ENCODE measurements at regions not wholly inside any gene's neighbourhood (a gene's known extent, or its start where the extent isn't known, plus 50 kb on each side); places are given as distances from the start of the nearest gene placed in this dataset.

GRCh38 chr12:131458931-131459772 is 251.7 kb upstream of the SFSWAP start:
- peaks cover 3% of the 10 kb centered on the region for H3K4me1 Mint-ChIP-seq (ENCODE audit: unreplicated experiment)
- no peak overlapping the region for H3K27ac Mint-ChIP-seq (ENCODE audit: unreplicated experiment)
- no peaks in the 10 kb centered on the region for H3K36me3 Mint-ChIP-seq (ENCODE audit: low read depth, unreplicated experiment)
- H3K4me3 Mint-ChIP-seq (ENCODE audit: unreplicated experiment) = no peak overlapping the region
- H3K9me3 Mint-ChIP-seq (ENCODE audit: unreplicated experiment) = no peaks in the 10 kb centered on the region
- DNase-seq (ENCODE audit: low spot score) = no peak
- H3K27me3 Mint-ChIP-seq (ENCODE audit: unreplicated experiment) = peaks cover 4% of the 10 kb centered on the region
- TF ChIP-seq, protein P1, sequence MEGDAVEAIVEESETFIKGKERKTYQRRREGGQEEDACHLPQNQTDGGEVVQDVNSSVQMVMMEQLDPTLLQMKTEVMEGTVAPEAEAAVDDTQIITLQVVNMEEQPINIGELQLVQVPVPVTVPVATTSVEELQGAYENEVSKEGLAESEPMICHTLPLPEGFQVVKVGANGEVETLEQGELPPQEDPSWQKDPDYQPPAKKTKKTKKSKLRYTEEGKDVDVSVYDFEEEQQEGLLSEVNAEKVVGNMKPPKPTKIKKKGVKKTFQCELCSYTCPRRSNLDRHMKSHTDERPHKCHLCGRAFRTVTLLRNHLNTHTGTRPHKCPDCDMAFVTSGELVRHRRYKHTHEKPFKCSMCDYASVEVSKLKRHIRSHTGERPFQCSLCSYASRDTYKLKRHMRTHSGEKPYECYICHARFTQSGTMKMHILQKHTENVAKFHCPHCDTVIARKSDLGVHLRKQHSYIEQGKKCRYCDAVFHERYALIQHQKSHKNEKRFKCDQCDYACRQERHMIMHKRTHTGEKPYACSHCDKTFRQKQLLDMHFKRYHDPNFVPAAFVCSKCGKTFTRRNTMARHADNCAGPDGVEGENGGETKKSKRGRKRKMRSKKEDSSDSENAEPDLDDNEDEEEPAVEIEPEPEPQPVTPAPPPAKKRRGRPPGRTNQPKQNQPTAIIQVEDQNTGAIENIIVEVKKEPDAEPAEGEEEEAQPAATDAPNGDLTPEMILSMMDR (IDR thresholded peaks at IDR 0.05; ENCODE audit: unreplicated experiment) = no peak

- H3K27ac Mint-ChIP-seq (ENCODE audit: unreplicated experiment) = no peak overlapping the region
- TF ChIP-seq, protein P1 (IDR thresholded peaks at IDR 0.05; ENCODE audit: unreplicated experiment) = no peak
- no peaks in the 10 kb centered on the region for H3K36me3 Mint-ChIP-seq (ENCODE audit: low read depth, unreplicated experiment)
- H3K4me3 Mint-ChIP-seq (ENCODE audit: unreplicated experiment) = no peak overlapping the region
- H3K9me3 Mint-ChIP-seq (ENCODE audit: unreplicated experiment) = no peaks in the 10 kb centered on the region
- peaks cover 3% of the 10 kb centered on the region for H3K4me1 Mint-ChIP-seq (ENCODE audit: unreplicated experiment)
- no peak for DNase-seq (ENCODE audit: low spot score)
- H3K27me3 Mint-ChIP-seq (ENCODE audit: unreplicated experiment) = peaks cover 2% of the 10 kb centered on the region
These were observed 251.0 kb upstream of the SFSWAP start for GRCh38 chr12:131459773-131460365.

DNA sequence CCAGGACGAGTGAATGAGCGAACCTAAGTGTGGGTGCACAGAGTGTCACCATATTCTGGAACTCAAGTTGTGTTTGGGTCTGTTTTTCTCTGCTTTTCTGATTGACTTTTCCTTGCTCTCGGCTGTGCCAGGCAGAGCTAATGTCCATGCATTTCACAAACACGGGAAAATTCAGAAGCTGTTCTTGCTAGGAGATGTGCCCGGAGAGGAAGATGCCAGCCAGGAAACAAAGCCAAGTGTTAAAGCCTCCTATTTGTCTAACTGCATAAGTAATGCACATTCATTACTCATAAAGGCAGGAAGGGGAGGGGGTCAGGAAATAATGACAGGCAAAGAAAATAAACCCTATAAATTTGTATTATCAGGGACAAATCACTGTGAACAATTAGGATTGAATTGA is 250.4 kb upstream of the SFSWAP start:
- peaks cover 2% of the 10 kb centered on the region for H3K27me3 Mint-ChIP-seq (ENCODE audit: unreplicated experiment)
- no peaks in the 10 kb centered on the region for H3K36me3 Mint-ChIP-seq (ENCODE audit: low read depth, unreplicated experiment)
- H3K27ac Mint-ChIP-seq (ENCODE audit: unreplicated experiment) = no peak overlapping the region
- H3K4me3 Mint-ChIP-seq (ENCODE audit: unreplicated experiment) = no peak overlapping the region
- peaks cover 3% of the 10 kb centered on the region for H3K4me1 Mint-ChIP-seq (ENCODE audit: unreplicated experiment)
- H3K9me3 Mint-ChIP-seq (ENCODE audit: unreplicated experiment) = no peaks in the 10 kb centered on the region
- DNase-seq (ENCODE audit: low spot score) = no peak
- TF ChIP-seq, protein P1 (IDR thresholded peaks at IDR 0.05; ENCODE audit: unreplicated experiment) = no peak

DNA sequence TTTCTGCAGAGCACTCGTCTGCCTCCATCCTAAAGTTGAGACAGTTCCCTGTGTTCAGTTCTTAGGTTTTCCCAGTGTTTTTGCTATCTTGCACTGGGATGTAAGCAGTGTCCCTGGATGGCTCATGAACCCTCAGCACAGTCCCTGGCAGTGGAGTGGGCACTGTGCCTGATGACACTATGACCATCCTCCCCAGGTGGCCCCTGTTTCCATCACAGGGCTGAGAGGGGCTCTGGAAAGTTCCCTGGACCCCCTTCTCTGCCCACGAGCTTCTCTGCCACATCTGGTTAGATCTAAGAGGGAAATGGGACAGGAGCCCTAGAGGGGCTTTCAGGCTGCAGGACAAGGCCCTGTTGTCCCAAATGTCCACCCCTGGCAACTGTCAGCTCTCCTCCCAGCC is 249.8 kb upstream of the SFSWAP start:
- peaks cover 2% of the 10 kb centered on the region for H3K27me3 Mint-ChIP-seq (ENCODE audit: unreplicated experiment)
- TF ChIP-seq, protein P1 (IDR thresholded peaks at IDR 0.05; ENCODE audit: unreplicated experiment) = no peak
- no peaks in the 10 kb centered on the region for H3K36me3 Mint-ChIP-seq (ENCODE audit: low read depth, unreplicated experiment)
- H3K9me3 Mint-ChIP-seq (ENCODE audit: unreplicated experiment) = no peaks in the 10 kb centered on the region
- H3K27ac Mint-ChIP-seq (ENCODE audit: unreplicated experiment) = no peak overlapping the region
- peaks cover 3% of the 10 kb centered on the region for H3K4me1 Mint-ChIP-seq (ENCODE audit: unreplicated experiment)
- DNase-seq (ENCODE audit: low spot score) = no peak
- no peak overlapping the region for H3K4me3 Mint-ChIP-seq (ENCODE audit: unreplicated experiment)

- H3K4me3 Mint-ChIP-seq (ENCODE audit: unreplicated experiment) = no peak overlapping the region
- DNase-seq (ENCODE audit: low spot score) = no peak
- peaks cover 3% of the 10 kb centered on the region for H3K4me1 Mint-ChIP-seq (ENCODE audit: unreplicated experiment)
- H3K27me3 Mint-ChIP-seq (ENCODE audit: unreplicated experiment) = peaks cover 2% of the 10 kb centered on the region
- H3K9me3 Mint-ChIP-seq (ENCODE audit: unreplicated experiment) = no peaks in the 10 kb centered on the region
- TF ChIP-seq, protein P1 (IDR thresholded peaks at IDR 0.05; ENCODE audit: unreplicated experiment) = no peak
- H3K36me3 Mint-ChIP-seq (ENCODE audit: low read depth, unreplicated experiment) = no peaks in the 10 kb centered on the region
- no peak overlapping the region for H3K27ac Mint-ChIP-seq (ENCODE audit: unreplicated experiment)
These were observed 247.7 kb upstream of the SFSWAP start for GRCh38 chr12:131463174-131463573.
